GM21576 (cell line): ENCODE measurements at regions not wholly inside any gene's neighbourhood (a gene's known extent, or its start where the extent isn't known, plus 50 kb on each side); places are given as distances from the start of the nearest gene placed in this dataset.
"Not testable (repeated sequence)": the region's sequence is repeated elsewhere in the genome, so short reads cannot be mapped to it uniquely, and the experiment has no call there.

Experiments
- ATAC-seq: cut with Tn5 transposase; IDR thresholded peaks from one replicate; pipeline ENCODE4 v1.9.1; 2021; ENCODE audit warnings: mild to moderate bottlenecking, moderate library complexity; ENCODE audit not compliant: unreplicated experiment

DNA sequence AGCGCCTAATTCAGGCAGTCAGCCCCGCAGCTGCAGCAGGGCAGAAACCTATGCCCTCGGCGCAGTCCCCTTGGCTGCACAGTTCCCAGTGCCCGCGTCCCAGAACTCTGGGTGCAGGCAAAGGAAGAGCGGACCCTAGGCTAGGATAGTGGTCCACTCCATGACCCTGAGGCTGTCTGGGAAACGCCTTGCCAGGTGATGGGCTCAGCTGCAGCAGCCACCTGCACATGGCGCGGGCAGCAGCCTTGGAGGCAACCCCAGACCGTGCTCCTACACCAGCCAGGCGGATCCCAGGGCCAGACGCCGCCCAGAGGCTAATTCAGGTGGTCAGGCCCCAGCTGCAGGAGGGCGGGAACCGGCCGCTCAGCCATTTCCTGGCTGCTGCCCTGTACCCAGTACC lies 83.0 kb downstream of the POTEC start:
- not testable (repeated sequence) for ATAC-seq

DNA sequence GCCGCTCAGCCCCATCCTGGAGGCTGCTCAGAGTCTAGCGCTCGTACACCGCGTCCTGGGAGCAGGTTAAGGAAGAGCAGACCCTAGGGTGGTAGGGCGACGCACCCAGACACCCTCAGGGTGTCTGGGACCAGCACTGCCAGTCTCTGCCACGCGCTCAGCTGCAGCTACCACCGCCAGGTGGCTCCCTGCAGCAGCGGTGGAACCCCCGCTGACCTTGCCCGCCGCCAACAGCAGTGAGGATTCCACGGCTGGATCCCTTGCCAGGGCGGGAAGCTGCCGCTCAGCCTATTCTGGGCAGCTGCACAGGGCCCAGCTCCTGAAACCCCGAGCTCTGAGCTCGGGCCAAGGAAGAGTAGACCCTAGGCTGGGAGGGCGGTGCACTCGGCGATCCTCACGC lies 83.6 kb downstream of the POTEC start:
- ATAC-seq = not testable (repeated sequence)

DNA sequence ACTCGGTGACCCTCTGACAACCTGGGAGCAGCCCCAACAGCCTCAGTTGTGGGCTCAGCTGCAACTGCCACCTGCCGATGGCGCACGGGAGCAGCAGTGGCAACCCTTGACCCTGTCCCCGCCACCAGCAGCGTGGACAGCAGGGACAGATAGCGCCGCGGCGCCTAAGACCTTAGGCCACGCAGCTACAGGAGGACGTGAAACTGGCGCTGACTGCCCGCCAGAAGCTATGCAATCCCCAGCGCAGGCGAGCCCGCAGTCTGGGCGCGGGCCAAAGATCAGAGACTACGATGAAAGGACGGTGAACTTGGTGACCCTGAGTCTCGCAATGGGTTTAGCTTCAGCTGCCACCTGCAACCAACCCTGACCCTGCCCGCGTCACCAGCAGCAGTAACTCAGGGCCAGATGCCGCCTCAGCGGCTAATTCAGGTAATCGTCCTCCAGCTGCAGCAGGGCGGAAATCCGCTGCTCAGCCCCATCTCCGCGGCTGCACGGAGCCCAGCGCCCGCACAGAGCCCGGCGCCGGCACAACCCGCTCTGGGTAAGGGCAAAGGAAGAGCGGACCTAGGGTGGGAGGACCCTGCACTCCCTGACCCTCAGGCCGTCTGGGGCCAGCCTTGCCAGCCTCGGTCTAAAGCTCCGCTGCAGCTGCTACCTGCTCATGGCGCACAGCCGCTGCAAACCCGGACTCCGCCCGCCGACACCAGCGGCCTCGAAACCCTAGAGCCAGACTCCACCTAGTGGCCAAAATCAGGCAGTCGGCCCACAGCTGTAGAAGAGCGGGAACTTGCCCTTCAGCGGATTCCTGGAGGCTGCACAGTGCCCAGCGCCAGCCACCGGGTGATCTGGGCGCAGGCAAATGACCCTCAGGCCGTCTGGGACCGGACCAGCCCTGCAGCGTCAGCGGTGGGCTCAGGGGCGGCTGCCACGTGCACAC lies 85.1 kb downstream of the POTEC start:
- not testable (repeated sequence) for ATAC-seq

DNA sequence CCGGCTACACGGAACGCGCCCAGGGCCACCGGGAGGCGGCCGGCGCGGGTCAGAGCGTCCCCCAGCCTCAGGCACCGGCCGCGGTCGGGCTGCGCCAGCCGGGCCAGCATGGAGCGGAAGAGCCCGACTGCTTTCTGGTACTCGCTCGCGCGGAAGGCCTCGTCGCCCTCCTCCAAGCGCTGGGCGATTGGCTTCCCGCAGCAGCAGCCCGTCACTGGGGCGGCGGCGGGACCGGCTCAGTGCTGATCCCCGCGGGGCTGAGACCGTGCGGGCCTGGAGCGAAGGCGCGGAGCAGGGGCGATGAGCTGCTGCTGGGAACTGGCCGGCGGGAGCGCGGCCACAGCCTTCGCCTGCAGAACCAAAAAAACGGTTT lies 92.8 kb downstream of the POTEC start:
- not testable (repeated sequence) for ATAC-seq

DNA sequence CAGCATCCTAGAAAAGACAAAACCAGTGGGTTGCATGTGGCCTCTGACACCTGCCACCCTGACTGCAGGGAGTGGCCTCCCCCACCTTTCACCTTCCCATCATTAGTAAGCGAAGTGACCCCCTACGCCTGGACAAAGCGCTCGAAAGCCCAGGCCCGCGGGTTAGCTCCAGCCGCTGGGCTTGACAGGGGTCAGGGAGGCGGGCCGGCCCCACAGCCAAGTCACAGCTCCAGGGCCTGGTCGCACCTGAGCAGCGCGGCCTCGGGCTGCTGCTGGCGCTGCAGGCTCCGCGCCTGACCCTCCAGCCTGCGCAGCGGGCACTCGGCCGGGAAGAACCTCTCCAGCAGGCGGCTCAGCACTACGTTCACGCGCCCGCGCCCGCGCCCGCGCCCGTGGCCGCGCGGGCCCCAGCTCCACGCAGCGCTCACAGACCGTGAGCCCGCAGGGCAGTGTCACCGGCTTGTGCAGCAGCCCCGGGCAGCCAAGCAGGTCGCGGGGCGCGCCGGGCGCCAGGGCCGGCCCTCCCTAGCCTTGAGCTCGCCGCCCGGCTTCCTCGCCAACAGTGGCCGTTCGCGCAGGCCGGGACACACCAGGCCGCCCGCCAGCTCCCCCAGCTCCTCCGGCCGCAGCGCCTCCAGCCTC lies 93.3 kb downstream of the POTEC start:
- ATAC-seq = not testable (repeated sequence)

DNA sequence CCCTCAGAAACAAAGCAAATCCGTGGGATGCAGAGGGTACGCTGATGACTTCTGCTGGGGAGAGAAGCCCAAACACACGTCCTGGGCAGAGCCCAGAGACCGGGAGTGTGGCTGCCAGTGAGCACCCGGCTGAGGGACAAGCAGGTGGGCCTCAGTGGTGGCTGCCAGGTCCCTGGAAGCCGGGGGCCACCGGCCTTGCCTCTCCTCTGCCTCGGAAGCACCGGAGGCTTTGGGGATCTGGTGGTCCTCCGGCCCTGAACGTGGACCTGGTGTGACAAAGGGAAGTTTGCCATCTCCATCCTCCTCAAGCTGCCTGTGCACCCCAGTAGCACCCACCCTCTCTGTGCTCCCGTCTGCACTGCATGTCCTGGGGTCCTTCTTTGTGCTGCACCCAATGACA lies 94.3 kb downstream of the POTEC start:
- ATAC-seq = not testable (repeated sequence)

DNA sequence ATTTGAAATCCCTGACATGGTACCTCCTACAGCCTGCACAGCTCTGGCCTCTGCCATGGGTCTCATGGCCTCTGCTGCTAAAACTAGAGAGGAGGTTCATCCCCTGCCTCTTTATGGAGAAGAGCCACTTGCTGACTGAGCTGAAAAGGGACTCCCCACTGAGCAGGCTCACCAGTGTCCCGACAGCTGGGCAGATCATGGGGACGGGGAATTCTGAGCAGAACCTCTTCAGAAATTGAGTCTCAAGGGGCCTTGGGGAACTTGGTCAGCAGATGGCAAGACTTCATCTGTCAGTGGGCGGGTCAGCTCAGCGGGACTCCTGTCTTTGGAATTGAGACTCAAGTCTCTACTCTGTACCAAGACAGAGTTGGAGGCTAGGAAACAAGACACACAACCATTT lies 95.7 kb downstream of the POTEC start:
- not testable (repeated sequence) for ATAC-seq

DNA sequence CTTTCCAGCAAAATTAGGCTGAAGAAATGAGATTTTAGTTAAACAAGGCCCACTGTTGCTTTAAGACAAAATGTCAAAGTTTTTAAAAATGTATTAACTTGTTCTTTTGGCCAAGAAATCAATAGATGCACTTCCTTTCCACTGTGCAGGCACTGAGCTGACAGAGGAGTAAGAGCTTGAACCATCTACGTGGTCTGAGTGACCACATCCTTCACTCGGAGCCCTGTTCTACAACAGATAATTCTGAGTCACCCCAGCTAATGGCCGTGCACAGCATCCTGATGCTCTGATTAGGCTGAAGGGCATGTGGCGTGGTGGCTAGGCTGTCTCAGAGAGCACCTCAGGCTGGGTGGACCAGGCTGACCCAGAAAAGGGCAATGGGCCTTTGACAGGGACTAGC lies 107.9 kb downstream of the POTEC start:
- not testable (repeated sequence) for ATAC-seq

DNA sequence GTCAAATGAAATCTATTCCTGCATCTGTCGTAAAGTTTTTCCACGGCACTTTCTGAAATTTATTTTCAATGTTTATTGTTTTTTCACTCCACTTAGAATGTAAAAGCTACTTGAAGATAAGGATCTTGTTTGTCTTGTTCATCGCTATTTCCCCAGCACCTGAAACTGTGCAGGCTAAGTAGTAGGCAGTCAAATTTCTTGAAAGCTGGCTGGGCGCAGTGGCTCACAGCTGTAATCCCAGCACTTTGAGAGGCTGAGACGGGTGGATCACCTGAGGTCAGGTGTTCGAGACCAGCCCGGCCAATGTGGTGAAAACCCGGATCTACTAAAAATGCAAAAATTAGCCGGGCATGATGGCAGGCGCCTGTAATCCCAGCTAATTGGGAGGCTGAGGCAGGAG lies 111.0 kb downstream of the POTEC start:
- not testable (repeated sequence) for ATAC-seq

DNA sequence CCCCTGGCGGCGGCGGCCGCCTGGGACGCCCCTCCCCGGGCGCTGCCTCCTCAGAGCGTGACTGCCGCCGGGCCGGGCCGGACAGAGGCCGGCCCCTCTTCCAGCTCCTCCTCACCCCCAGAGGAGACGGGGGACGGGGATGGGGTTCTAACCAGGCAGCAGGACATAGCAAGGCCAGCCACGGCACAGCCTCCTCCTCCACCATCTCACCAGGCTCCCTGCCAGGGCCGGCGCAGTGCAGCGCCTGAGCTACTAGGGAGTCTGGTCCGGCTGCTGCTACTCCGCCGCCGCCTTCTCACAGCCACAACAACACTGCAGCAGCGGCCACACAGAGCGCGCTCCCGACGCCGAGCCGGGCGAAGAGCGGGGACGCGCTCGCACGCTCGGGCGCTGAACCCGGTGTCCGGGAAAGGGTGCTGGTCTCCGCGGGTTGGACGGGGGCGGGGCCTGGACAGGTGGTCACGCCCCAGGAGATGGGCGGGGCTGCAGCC lies 112.3 kb downstream of the POTEC start:
- not testable (repeated sequence) for ATAC-seq

DNA sequence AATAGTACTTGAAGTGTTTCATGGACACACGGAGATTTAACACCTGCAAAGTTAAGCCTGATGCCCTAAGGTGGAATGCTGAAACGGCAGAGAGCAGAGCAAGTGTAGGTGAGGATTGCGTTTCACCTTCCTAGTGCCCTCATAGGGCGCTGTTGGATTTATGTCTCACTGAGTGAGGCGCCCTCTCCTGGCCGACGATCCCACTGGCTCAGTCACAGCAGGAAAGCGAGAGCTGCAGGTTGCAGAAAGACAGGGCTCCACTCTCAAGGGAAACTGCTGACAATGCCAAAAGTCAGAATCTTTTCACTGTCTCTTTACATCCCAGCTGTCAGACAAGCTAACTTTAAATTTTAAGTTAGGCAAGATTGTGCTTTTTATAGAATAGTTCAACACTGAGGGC lies 127.6 kb downstream of the POTEC start:
- ATAC-seq = not testable (repeated sequence)

DNA sequence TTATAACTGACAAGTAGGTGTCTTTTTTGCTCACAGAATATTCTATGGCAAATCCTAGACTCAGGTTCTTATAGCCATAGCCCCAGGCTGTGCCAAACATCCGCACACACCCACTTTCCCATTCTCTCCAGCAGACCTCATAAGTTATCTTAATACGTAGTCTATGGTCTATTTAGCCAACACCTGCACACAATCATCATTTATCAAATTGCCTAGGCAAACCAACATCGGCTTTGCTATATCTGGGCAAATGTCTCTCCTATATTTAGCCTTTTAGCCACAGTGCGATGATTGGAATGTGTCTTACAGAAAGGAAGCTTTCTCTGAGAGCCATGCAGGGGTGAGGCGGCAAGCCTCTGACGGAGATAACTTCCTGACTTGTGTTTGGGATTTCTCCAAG lies 128.0 kb downstream of the POTEC start:
- ATAC-seq = not testable (repeated sequence)

DNA sequence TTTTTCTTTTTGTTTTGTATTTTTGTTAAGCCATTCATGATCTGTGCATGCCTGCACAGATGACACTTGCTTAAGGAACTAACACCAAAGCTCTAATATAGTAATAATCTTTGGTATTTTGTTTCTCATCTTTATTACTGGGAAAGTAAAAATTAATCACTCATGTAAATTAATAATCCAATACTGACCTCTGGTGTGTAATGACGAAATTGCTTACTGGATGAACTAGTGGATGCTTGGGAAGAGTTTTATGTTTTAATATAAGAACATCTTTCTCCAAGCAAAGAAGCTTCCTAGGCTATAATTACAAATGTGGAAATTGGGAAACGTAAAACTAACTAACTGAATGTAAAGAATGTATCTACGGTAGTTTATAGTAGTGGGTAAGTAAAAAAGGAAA lies 147.9 kb downstream of the POTEC start:
- not testable (repeated sequence) for ATAC-seq

DNA sequence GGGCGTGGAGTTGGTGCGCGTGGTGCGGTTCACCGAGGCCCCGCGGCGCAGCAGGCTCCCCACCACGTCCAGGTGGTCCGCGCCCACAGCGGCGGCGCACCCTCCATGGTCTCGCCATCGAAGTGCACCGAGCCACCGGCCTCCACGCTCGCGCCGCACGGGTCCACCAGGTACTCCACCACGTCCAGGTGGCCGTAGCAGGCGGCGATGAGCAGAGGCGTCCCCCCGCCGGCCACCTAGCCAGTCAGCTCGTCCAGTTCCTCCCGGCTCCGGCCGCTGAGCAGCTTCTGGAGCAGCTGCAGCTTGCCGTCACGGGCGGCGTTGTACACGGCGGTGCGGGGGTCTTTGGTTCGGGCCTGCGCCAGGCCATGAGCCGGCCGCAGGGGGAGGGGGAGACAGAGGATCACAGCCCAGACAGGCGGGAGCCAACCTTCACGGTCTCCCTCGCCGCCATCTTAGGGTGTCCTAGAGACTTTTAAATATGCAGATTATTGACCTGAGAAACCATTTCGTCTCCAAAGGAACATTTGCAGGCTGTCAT lies 149.8 kb downstream of the POTEC start:
- ATAC-seq = not testable (repeated sequence)

DNA sequence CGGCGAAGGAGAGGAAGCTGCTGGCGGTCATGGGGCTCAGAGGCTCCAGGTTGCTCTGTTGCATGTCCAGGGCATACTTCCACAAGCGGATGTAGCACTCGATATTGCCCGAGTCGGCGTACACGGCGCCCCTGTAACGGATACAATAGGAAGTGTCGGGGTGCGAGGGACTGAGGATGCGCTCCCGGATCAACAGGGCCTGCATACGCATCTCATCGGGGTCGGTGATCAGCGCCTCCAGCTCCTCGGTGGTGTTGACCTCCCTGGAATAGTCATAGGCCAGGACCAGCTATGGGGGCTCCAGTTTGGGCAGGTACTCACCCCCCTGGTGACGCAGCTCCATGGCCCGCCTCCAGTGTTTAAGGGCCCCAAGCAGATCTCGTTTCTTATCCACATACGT lies 150.8 kb downstream of the POTEC start:
- ATAC-seq = not testable (repeated sequence)

DNA sequence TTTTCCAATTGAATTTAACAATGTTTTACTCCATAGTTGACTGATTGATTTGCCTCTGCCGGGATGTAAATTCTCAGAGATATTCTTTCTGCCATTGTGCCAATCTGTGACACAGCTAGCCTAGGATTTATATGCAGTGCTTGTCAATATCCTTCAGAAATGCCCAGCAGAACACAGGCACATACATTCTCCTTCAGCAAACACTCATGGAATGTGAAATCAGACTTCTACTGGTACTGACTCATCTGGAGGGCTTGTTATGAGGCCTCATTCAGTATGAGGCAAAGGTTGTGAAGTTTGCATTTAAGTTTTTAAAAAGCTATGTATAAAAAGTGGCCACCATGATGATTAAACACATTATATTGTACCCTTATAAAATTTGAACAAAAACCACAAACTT lies 158.4 kb downstream of the POTEC start:
- not testable (repeated sequence) for ATAC-seq

DNA sequence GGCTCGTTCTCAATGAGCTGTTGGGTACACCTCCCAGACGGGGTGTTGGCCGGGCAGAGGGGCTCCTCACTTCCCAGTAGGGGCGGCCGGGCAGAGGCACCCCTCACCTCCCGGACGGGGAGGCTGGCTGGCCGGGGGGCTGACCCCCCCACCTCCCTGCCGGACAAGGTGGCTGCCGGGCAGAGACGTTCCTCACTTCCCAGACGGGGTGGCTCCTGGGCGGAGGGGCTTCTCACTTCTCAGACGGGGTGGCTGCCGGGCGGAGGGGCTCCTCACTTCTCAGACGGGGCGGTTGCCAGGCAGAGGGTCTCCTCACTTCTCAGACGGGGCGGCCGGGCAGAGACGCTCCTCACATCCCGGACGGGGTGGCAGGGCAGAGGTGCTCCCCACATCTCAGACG lies 160.7 kb downstream of the POTEC start:
- ATAC-seq = not testable (repeated sequence)

DNA sequence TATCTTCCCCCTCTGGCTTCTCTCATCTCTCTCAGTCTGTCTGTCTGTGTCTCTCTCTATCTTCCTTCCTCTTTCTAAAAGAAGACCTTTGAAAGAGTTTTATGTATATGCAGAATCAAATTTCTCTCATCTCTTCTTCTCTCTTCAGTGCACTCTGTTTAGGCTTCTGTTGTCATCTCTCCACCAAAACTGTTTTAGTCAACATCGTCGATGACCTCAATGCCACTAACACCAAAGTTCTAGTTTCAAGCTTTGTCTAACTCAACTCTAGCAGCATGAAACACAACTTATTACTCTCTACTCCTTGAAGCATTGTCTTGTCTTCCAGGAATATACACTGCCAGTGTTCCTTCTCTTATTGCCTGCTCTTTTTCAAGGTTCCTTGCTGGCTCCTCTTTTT lies 163.9 kb downstream of the POTEC start:
- ATAC-seq = not testable (repeated sequence)

DNA sequence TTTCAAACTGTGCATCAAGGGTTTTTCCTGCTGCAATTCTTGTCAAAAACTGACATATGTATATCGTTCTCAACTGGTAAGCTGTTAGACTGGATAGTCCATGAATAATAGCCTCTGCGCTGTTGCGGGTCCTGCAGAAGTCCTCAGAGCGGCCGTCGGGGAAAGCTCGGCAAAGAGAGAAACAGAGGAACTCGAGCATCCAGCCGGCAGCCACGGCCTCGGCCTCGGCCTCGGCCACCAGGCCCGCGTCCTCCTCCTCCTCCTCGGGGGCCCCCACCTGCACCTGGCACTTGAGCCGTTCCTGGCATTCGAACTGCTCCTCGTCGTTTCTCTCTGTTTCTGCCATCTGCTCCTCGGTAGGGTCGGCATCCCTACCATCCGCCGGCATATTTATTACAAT lies 165.0 kb downstream of the POTEC start:
- not testable (repeated sequence) for ATAC-seq

DNA sequence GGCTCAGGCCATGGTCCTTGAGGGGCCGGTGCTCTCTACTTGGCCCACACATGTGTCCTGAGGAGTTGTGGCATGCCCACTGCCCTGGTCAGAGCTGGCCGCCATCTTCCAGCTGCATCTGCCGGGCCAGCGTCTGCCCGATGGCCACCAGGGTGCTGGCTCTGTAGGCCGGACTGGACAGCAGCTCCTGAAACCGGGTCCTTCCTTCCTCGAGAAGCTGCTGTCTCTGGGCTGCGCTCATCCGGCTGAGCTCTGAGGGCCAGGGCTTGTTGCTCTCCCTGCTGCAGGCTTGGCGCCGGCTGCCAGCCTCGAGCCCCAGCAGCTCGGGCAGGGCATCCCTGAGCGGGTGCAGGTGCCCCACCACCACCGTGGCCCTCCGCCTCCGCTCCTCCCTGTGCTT lies 182.1 kb downstream of the POTEC start:
- ATAC-seq = not testable (repeated sequence)

DNA sequence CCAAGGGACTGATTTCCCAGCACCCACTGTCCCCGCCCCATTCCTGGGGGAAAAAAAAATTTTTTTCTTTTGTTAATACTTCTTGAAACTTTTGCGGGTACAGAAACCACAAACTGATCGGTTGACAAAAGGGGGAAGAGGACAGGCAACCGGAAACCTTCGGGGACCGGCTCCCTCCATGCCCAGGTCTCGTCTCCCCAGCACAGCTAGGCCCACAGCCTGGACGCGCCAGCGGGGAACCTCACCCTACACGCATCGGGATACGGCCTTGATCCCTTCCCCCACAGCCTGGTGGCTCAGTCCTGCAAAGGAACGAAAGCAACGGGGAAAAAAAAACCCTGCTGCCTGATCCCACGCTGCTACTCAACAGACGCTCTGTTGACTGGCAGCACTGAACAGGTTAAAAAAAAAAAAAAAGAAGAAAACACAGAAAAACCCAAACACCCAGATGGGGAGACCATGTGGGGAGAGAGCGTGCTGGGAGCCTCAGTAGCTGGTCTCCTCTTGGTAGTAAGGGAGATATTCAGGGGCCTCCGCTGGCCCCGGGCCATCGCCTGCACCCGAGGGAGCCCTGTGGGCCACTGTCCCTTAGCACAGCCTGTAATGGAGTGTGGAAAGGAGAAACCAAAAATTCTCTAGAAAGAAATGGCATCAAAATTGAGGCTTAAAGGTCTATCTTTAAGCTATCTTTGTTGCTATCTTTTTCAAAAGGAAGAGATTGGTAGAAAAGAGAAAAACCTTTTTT lies 185.7 kb downstream of the POTEC start:
- ATAC-seq = not testable (repeated sequence)
